GM21529 (cell line): ENCODE measurements at regions not wholly inside any gene's neighbourhood (a gene's known extent, or its start where the extent isn't known, plus 50 kb on each side); places are given as distances from the start of the nearest gene placed in this dataset.

Experiments
- ATAC-seq: cut with Tn5 transposase; IDR thresholded peaks from one replicate; pipeline ENCODE4 v1.9.1; 2021; ENCODE audit not compliant: unreplicated experiment

DNA sequence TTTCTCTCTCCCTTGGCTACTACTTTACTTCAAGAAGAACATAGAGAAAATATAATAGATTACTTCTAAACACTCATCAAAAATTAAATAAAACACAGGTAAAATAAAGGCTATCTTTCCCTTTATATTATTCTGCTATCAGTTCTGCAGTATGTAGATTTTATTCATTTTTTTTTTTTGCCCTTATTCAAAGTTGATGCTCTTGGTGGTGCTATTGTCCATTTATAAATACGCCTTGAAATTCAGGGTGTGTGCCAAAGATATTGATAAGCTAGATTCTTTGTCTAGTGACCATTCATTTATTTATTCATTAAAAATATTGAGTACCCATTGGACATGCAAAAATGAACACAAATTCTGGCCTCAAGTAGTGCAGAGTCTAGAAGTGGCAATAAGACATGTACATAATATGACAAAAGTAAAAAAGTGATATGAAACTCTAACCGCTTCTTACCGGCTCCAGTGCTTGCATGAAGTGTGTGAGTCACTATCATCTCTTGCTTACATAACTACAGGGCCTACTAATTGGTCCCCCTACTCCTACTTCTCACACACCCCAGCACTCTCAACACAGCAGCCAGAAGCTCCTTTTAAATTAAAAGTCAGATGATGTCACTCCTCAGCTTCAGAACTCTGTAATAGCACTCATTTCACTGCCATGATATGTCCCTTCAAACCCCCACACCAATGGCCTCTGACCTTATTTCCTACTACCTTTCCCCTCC lies 208.3 kb upstream of the FANCL start:
- peak; percentile 83 for ATAC-seq

- no peak for ATAC-seq
Measured at GRCh38 chr2:58448845-58449244, 207.7 kb upstream of the FANCL start.

- peak; percentile 67 for ATAC-seq
Measured at GRCh38 chr2:58448065-58448507, 207.0 kb upstream of the FANCL start.

DNA sequence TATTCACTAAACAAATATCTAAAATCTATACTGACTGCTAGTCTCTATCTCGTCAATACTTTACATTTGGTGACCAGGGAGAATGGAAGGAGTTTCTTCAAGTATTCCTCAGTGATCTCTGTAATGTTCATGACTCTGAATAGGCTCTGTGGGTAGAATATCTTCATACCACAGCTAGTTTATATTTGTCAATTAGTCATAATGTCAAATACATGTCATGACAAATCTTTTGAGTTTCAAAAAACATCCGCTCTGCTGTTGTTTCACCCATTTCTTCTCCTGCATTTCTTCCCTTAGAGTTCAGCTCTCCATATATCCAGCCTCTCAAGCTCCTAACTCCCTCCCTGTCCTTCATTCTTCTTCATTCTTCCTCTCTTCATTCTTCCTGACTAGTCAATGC lies 206.5 kb upstream of the FANCL start:
- ATAC-seq, result no peak

GRCh38 chr2:58441643-58442042 lies 200.5 kb upstream of the FANCL start:
- no peak for ATAC-seq

DNA sequence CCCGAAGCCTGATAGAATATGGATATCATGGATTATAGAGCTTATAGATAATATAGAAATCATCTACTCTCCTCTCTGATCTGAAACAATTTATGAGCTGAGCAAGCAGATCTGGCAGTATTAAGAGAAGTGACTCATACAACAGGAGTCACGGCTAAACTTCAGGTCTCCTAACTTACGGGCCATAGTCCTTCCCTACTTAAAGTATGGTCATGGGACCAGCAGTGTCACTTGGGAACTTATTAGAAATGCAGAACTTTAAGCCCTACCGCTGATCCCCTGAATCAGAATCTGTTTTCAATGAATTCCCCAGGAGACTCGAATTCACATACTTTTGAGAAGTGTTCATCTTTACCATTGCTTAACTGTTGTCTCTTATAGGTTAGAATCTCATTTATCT lies 195.7 kb upstream of the FANCL start:
- ATAC-seq, result no peak

GRCh38 chr2:58435246-58435645 lies 194.1 kb upstream of the FANCL start:
- no peak for ATAC-seq

- ATAC-seq, result no peak
Measured at GRCh38 chr2:58434692-58435091, 193.6 kb upstream of the FANCL start.

- ATAC-seq, result no peak
Measured at GRCh38 chr2:58432491-58433170, 191.5 kb upstream of the FANCL start.

DNA sequence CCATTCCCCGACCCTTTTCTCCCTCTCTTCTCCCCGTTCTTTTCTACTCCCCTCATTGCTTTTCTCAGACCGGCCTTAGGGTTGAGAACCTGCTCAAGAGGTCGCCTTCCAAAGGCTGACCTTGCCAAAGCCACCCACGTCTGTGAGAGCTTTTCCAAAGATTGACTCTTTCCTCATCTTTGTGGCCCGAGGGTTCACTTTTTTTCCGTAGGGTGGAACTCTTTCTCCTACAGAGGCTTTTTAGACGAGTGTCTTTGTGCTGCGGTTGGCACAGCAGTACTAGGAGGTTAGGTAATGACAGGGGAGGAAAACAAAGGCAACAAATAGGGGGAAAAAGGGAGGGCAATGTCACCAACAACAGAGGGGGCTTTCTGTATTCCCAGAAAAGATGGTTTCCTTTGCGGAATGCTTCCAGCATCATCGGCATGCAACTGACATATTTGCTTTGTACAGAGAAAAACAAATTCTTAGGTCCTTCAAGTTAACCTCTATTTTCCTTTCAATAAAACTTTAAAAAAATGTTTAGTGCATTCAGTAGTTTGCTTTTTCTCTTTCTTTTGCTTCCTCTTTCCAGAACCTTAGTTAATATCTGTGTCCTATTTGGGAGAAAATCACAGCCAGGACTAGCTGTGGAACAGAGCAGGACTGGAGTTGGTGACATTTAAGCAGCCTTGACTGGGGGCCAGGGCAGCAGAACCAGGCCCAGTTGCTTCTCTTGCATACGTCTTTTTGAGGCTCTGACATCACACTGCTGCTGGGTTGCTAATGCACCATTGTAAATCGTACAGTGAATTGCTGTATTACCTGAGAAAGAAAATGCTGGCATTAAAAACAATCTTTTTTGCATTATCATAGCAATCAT lies 188.1 kb upstream of the FANCL start:
- ATAC-seq, result no peak

DNA sequence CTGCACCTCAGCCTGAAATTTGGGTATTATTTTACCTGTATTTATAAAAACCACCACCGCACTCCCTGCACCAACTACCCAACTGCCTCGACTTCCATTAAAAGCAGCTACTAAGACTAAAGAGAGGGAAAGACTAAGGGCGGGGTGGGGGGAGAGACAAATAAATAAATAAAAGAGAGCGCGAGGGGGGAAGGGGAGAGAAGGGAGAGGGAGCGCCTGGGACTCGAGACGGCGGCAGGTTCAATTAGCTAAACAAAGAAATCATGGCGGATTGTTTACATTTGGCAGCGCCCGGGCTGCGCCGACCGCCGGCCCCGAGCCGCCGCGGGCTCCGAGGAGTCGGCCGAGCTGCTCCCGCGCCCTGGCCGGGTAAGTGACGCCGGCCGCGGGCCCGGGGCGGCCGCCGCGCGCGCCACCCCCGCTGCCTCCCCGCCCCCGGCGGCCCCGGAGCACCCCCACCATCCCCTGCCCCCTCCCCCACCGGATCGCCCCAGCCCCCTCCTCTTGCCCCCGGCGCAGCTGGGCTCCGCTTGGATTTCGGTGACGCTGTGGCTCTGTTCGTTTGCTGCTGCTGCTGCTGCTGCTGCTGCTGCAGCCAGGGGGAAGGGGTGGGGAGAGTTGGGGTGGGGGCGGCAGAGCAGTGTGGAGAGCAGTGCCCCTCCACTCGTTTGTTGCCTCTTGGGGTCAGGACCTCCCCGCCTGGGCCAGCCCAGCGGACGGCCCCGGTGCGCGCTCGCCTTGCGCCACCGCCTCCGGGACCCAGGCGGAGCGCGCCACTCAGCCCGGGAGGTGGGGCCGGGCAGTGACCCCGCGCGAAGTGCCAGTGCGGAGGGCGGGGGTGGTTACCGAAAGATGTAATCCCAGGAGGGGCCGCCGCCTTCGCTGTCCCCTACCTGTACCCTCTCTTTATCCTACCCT lies 187.2 kb upstream of the FANCL start:
- ATAC-seq, result no peak

- ATAC-seq, result no peak
Measured at GRCh38 chr2:58427572-58428095, 186.5 kb upstream of the FANCL start.

GRCh38 chr2:58425368-58425767 lies 184.2 kb upstream of the FANCL start:
- no peak for ATAC-seq

DNA sequence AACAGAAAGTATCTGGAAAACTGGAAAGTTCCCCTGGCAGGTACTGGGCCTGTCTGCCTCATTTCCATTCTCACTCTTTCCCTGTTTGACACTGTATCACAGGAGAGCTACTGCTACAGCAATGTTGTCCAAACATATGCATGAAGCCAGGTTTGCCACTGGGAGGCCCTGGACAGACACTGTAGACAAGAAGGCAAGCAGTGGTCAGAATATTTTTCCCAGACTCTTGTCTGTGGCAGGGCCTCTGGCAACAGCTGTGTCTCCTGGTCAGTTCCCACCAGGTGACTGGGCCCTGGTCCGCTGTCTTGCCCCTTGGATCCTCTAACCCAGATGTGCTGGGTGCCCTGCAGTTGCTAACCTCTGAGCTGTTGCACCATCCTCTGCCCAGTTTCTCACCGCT lies 178.9 kb upstream of the FANCL start:
- no peak for ATAC-seq

- no peak for ATAC-seq
Measured at GRCh38 chr2:58416696-58417095, 175.6 kb upstream of the FANCL start.

GRCh38 chr2:58414506-58414905 lies 173.4 kb upstream of the FANCL start:
- no peak for ATAC-seq

- ATAC-seq, result no peak
Measured at GRCh38 chr2:58410549-58410948, 169.4 kb upstream of the FANCL start.

GRCh38 chr2:58407487-58407886 lies 166.4 kb upstream of the FANCL start:
- no peak for ATAC-seq

GRCh38 chr2:58405341-58405740 lies 164.2 kb upstream of the FANCL start:
- no peak for ATAC-seq

DNA sequence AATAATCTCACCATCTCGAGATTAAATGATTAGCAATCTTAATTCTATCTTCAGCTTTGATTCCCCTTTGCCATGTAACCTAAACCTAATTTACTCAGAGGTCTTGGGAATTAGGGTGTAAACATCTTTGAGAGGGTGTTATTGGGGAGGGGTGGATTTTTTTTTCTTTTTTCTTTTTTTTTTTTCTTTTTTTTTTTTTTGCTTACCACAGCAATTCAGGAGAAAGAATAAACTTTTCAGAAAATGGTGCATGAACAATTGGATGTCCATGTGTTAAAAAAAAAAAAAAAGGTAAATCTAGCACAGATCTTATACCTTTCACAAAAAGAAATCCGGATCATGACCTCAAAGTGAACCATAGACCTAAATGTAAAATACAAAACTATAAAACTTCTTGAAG lies 160.8 kb upstream of the FANCL start:
- no peak for ATAC-seq
